ENCODE measurements at regions not wholly inside any gene's neighbourhood (a gene's known extent, or its start where the extent isn't known, plus 50 kb on each side); places are given as distances from the start of the nearest gene placed in this dataset.
A peak's percentile ranks its signal among the peaks of the same experiment; 100 is the strongest.
"Not testable (repeated sequence)": the region's sequence is repeated elsewhere in the genome, so short reads cannot be mapped to it uniquely, and the experiment has no call there.

DNA sequence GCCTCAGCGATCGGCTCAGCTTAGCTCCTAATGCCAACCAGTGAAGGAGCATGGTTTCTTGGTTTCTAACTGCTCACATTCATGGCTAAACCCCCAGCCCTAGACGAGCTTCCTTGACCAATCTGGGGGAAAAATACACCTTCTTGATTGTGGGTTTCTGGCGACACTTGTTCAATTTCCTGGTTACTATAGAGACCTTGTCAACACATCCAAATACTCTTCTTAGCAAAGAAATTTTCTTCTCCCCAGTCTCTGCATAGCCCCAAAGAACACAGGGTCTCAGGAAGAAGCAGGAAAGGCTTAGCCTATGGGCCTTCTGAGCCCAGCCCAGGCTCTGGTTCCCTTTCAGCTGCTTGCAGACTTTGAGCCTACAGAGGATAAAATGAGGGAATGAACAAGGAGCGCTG lies 88.5 kb upstream of the SYT13 start:
- Histone ChIP-seq H3K36me3 (ENCODE audit: control insufficient read depth in 4 of 4, insufficient read depth in 3 of 4, low read depth in 1 of 4, low read length in 3 of 4) (no peaks in the 10 kb centered on the region), H3K9me3 (ENCODE audit: control insufficient read depth in 4 of 4, low read length in 3 of 4) (no peaks in the 10 kb centered on the region), H3K4me3 (ENCODE audit: low read depth in 1 of 3, low read length in 3 of 3) (no peak overlapping the region), H3K4me1 (ENCODE audit: control insufficient read depth in 4 of 4, insufficient read depth in 4 of 4, low read length in 3 of 4) (peaks cover 0 to 5% (median 1%) of the 10 kb centered on the region in 4 donors), H3K27ac (ENCODE audit: low read depth in 1 of 2, low read length in 2 of 2) (no peak overlapping the region), H3K27me3 (ENCODE audit: control insufficient read depth in 4 of 4, insufficient read depth in 4 of 4, low read length in 3 of 4) (no peaks in the 10 kb centered on the region), H3K9ac (ENCODE audit: low read depth in 1 of 2, low read length in 2 of 2) (no peak overlapping the region)
- 81% methylated on average over 5 of the region's 5 CpGs for WGBS
- no peak for TF ChIP-seq HNF4G (IDR thresholded peaks at IDR 0.05)
- TF ChIP-seq FOXA1 (IDR thresholded peaks at IDR 0.05): no peak
- TF ChIP-seq FOXA2 (IDR thresholded peaks at IDR 0.05): no peak
- no peak for TF ChIP-seq HNF4A (conservative IDR thresholded peaks at IDR 0.05)
- no peak for TF ChIP-seq EGR1 (IDR thresholded peaks at IDR 0.05; ENCODE audit: low read depth in 2 of 2)
- TF ChIP-seq RXRA (IDR thresholded peaks at IDR 0.05): no peak
- no peak for TF ChIP-seq NR2F2 (IDR thresholded peaks at IDR 0.05)
- no peak for TF ChIP-seq RAD21 (IDR thresholded peaks at IDR 0.05)
- DNase-seq (ENCODE audit: low spot score): no peak

DNA sequence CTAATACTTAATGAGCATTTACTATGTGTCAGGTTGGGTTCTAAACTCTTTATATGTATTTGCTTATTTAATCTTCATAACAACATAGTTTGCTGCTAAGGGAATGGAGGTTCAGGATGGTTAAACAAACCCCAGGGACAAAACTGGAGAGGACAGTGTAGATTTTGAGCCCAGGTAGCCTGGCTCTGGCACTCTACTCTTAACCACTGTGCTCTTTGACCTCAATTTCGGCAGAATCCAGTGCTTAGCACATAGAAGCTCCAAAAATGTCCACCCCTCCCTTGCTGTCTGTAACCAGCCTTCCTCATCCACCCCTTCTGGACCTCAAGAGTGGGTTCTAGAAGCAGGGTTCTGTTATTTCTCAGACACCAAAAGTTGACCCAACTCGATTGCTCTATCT lies 88.0 kb upstream of the SYT13 start:
- peak; percentile 24 to 32 for TF ChIP-seq RXRA (IDR thresholded peaks at IDR 0.05)
- peak; percentile 22 for TF ChIP-seq SP1 (IDR thresholded peaks at IDR 0.05)
- peak; percentile 30 to 55 for TF ChIP-seq HNF4A (conservative IDR thresholded peaks at IDR 0.05)
- TF ChIP-seq RAD21 (IDR thresholded peaks at IDR 0.05): peak in 1 of 2 donors; percentile 32
- no peak for TF ChIP-seq FOXA2 (IDR thresholded peaks at IDR 0.05)
- 47% methylated on average over 2 of the region's 2 CpGs for WGBS
- no peak for DNase-seq (ENCODE audit: low spot score)
- Histone ChIP-seq H3K4me1 (ENCODE audit: control insufficient read depth in 4 of 4, insufficient read depth in 4 of 4, low read length in 3 of 4) (peaks cover 0 to 5% (median 1%) of the 10 kb centered on the region in 4 donors), H3K4me3 (ENCODE audit: low read depth in 1 of 3, low read length in 3 of 3) (no peak overlapping the region), H3K27me3 (ENCODE audit: control insufficient read depth in 4 of 4, insufficient read depth in 4 of 4, low read length in 3 of 4) (no peaks in the 10 kb centered on the region), H3K9me3 (ENCODE audit: control insufficient read depth in 4 of 4, low read length in 3 of 4) (no peaks in the 10 kb centered on the region), H3K9ac (ENCODE audit: low read depth in 1 of 2, low read length in 2 of 2) (no peak overlapping the region), H3K27ac (ENCODE audit: low read depth in 1 of 2, low read length in 2 of 2) (no peak overlapping the region), H3K36me3 (ENCODE audit: control insufficient read depth in 4 of 4, insufficient read depth in 3 of 4, low read depth in 1 of 4, low read length in 3 of 4) (no peaks in the 10 kb centered on the region)

- WGBS: 91% methylated on average over 7 of the region's 7 CpGs
These were observed 87.4 kb upstream of the SYT13 start for GRCh38 chr11:45373506-45374035.

DNA sequence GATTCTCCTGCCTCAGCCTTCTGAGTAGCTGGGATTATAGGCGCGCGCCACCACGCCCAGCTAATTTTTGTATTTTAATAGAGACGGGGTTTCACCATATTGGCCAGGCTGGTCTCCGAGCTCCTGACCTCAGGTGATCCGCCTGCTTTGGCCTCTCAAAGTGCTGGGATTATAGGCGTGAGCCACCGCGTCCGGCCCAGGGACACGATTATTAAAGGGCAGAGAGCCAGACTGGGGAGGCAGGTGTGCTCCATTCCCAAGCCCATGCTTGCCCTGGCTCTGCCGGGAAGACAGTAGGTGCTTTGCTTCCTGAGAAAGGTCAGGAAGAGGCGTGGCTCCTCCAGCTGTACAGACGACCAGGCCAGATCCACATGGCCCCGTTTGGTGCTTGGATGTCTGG lies 86.3 kb upstream of the SYT13 start:
- not testable (repeated sequence) for DNase-seq (ENCODE audit: low spot score); H3K9ac ChIP-seq (ENCODE audit: low read depth in 1 of 2, low read length in 2 of 2); H3K36me3 ChIP-seq (ENCODE audit: control insufficient read depth in 4 of 4, insufficient read depth in 3 of 4, low read depth in 1 of 4, low read length in 3 of 4); H3K27me3 ChIP-seq (ENCODE audit: control insufficient read depth in 4 of 4, insufficient read depth in 4 of 4, low read length in 3 of 4); H3K4me3 ChIP-seq (ENCODE audit: low read depth in 1 of 3, low read length in 3 of 3); H3K9me3 ChIP-seq (ENCODE audit: control insufficient read depth in 4 of 4, low read length in 3 of 4); H3K27ac ChIP-seq (ENCODE audit: low read depth in 1 of 2, low read length in 2 of 2); H3K4me1 ChIP-seq (ENCODE audit: control insufficient read depth in 4 of 4, insufficient read depth in 4 of 4, low read length in 3 of 4)
- WGBS: 84% methylated on average over 16 of the region's 16 CpGs

More at GRCh38 chr11:45373506-45374035, 87.4 kb upstream of the SYT13 start:
- no peaks in the 10 kb centered on the region for H3K9me3 ChIP-seq (ENCODE audit: control insufficient read depth in 4 of 4, low read length in 3 of 4)
- H3K36me3 ChIP-seq (ENCODE audit: control insufficient read depth in 4 of 4, insufficient read depth in 3 of 4, low read depth in 1 of 4, low read length in 3 of 4): no peaks in the 10 kb centered on the region
- no peak for DNase-seq (ENCODE audit: low spot score)
- H3K27me3 ChIP-seq (ENCODE audit: control insufficient read depth in 4 of 4, insufficient read depth in 4 of 4, low read length in 3 of 4): no peaks in the 10 kb centered on the region
- TF ChIP-seq, protein P1, sequence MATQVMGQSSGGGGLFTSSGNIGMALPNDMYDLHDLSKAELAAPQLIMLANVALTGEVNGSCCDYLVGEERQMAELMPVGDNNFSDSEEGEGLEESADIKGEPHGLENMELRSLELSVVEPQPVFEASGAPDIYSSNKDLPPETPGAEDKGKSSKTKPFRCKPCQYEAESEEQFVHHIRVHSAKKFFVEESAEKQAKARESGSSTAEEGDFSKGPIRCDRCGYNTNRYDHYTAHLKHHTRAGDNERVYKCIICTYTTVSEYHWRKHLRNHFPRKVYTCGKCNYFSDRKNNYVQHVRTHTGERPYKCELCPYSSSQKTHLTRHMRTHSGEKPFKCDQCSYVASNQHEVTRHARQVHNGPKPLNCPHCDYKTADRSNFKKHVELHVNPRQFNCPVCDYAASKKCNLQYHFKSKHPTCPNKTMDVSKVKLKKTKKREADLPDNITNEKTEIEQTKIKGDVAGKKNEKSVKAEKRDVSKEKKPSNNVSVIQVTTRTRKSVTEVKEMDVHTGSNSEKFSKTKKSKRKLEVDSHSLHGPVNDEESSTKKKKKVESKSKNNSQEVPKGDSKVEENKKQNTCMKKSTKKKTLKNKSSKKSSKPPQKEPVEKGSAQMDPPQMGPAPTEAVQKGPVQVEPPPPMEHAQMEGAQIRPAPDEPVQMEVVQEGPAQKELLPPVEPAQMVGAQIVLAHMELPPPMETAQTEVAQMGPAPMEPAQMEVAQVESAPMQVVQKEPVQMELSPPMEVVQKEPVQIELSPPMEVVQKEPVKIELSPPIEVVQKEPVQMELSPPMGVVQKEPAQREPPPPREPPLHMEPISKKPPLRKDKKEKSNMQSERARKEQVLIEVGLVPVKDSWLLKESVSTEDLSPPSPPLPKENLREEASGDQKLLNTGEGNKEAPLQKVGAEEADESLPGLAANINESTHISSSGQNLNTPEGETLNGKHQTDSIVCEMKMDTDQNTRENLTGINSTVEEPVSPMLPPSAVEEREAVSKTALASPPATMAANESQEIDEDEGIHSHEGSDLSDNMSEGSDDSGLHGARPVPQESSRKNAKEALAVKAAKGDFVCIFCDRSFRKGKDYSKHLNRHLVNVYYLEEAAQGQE (IDR thresholded peaks at IDR 0.05): no peak
- TF ChIP-seq FOXA1 (IDR thresholded peaks at IDR 0.05) (no peak), EGR1 (IDR thresholded peaks at IDR 0.05; ENCODE audit: low read depth in 2 of 2) (no peak), GABPA (IDR thresholded peaks at IDR 0.05 in 1 of 2, conservative IDR thresholded peaks at IDR 0.05 in 1 of 2) (no peak), YY1 (IDR thresholded peaks at IDR 0.05) (no peak), SP1 (IDR thresholded peaks at IDR 0.05) (no peak)
- TF ChIP-seq, protein P2, sequence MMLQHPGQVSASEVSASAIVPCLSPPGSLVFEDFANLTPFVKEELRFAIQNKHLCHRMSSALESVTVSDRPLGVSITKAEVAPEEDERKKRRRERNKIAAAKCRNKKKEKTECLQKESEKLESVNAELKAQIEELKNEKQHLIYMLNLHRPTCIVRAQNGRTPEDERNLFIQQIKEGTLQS (IDR thresholded peaks at IDR 0.05): no peak
- H3K27ac ChIP-seq (ENCODE audit: low read depth in 1 of 2, low read length in 2 of 2): no peak overlapping the region
- H3K4me1 ChIP-seq (ENCODE audit: control insufficient read depth in 4 of 4, insufficient read depth in 4 of 4, low read length in 3 of 4): peaks cover 0 to 5% (median 1%) of the 10 kb centered on the region in 4 donors
- H3K4me3 ChIP-seq (ENCODE audit: low read depth in 1 of 3, low read length in 3 of 3): no peak overlapping the region
- H3K9ac ChIP-seq (ENCODE audit: low read depth in 1 of 2, low read length in 2 of 2): no peak overlapping the region

Data from liver (tissue), 7 donors.